Thoracic aorta (tissue), 2 donors: ENCODE measurements at regions not wholly inside any gene's neighbourhood (a gene's known extent, or its start where the extent isn't known, plus 50 kb on each side); places are given as distances from the start of the nearest gene placed in this dataset.
"Not testable (repeated sequence)": the region's sequence is repeated elsewhere in the genome, so short reads cannot be mapped to it uniquely, and the experiment has no call there.

Experiments used
- ATAC-seq: fragments of 150-250 bp; one replicate; pipeline ENCODE4 v1.8.0; 2017; ENCODE audit warnings: low read depth; ENCODE audit not compliant: insufficient number of reproducible peaks, low FRiP score
- DNase-seq: peaks from one replicate; pipeline ENCODE4 v3.0.0-alpha.2; 2020; ENCODE audit warnings: low spot score
- H3K27ac ChIP-seq, 2 donors: fragments of 200-600 bp; sonication (generic); 1 replicate in 1 of 2; 2 replicates in 1 of 2; pipeline ENCODE4 v1.5.1; 2016; ENCODE audit warnings: mild to moderate bottlenecking in 2 of 2, moderate library complexity in 2 of 2
- H3K27me3 ChIP-seq: fragments of 200-600 bp; sonication (generic); replicated peaks from 2 replicates; pipeline ENCODE4 v1.6.0; 2016; ENCODE audit warnings: mild to moderate bottlenecking; ENCODE audit not compliant: insufficient read depth
- H3K36me3 ChIP-seq: fragments of 200-600 bp; sonication (generic); one replicate; pipeline ENCODE4 v1.5.1; 2016
- H3K4me1 ChIP-seq, 2 donors: fragments of 200-600 bp; sonication (generic); 1 replicate in 1 of 2; 2 replicates in 1 of 2; pipeline versions ENCODE4 v1.5.1 to v1.6.0; 2016; ENCODE audit warnings: low read depth in 2 of 2, mild to moderate bottlenecking in 1 of 2; ENCODE audit not compliant: control insufficient read depth in 1 of 2
- H3K4me3 ChIP-seq: fragments of 200-600 bp; sonication (generic); 2 replicates; pipeline ENCODE4 v1.5.1; 2016; ENCODE audit warnings: mild to moderate bottlenecking
- H3K9me3 ChIP-seq: fragments of 200-600 bp; sonication (generic); 2 replicates; pipeline ENCODE4 v1.5.1; 2016
- TF ChIP-seq, protein P1 (sequence below): fragments of 200-600 bp; sonication (generic); IDR thresholded peaks from one replicate; pipeline ENCODE4 v1.5.1; 2019; ENCODE audit warnings: antibody characterized with exemption

DNA sequence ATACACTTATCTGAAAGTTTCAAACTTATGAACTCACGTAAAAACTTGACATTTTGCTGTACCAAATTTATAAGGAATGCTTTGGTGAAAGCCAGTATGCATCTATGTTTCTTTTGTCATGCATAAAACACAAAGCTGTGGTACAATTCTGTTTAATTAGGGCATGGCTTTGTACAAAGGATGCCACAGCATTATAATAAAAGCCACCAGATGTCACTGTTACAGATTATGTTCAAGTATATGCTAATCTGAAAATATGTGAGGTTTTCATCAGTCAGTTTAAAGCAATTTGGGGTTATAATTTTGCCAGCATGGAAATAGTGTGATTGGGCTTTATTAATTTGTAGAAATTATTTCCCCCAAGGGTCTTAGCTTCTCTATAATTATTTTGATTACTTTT lies 69.0 kb downstream of the ATOH1 start:
- H3K9me3 ChIP-seq, result no peaks in the 10 kb centered on the region
- DNase-seq, result no peak
- no peak for ATAC-seq
- H3K27me3 ChIP-seq, result no peaks in the 10 kb centered on the region
- H3K36me3 ChIP-seq, result no peaks in the 10 kb centered on the region
- no peak overlapping the region for H3K4me3 ChIP-seq
- TF ChIP-seq, protein P1, sequence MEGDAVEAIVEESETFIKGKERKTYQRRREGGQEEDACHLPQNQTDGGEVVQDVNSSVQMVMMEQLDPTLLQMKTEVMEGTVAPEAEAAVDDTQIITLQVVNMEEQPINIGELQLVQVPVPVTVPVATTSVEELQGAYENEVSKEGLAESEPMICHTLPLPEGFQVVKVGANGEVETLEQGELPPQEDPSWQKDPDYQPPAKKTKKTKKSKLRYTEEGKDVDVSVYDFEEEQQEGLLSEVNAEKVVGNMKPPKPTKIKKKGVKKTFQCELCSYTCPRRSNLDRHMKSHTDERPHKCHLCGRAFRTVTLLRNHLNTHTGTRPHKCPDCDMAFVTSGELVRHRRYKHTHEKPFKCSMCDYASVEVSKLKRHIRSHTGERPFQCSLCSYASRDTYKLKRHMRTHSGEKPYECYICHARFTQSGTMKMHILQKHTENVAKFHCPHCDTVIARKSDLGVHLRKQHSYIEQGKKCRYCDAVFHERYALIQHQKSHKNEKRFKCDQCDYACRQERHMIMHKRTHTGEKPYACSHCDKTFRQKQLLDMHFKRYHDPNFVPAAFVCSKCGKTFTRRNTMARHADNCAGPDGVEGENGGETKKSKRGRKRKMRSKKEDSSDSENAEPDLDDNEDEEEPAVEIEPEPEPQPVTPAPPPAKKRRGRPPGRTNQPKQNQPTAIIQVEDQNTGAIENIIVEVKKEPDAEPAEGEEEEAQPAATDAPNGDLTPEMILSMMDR, result no peak
- H3K27ac ChIP-seq, result no peak overlapping the region
- H3K4me1 ChIP-seq, result no peaks in the 10 kb centered on the region

DNA sequence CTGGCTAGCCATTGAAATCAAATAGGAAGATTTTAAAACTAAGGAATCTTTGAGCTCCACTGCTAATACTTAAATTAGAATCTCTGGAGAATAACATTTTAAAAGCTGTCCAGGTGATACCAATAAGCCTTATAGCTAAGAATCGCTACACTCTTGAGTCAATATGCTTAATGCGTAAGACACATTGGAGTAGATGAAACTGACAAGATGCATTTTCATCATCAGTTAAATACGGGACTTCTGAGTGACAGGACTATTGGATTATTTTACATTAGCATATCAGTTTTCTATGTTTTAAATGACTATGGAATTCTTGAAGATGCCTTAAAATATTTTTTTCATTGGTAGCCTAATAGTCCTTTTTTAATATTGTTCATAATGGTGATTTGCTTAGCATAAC lies 80.2 kb downstream of the ATOH1 start:
- Histone ChIP-seq H3K27ac (no peak overlapping the region), H3K4me3 (no peak overlapping the region), H3K36me3 (no peaks in the 10 kb centered on the region), H3K27me3 (no peaks in the 10 kb centered on the region), H3K4me1 (no peaks in the 10 kb centered on the region), H3K9me3 (no peaks in the 10 kb centered on the region)
- no peak for ATAC-seq
- TF ChIP-seq, protein P1, result no peak
- no peak for DNase-seq

DNA sequence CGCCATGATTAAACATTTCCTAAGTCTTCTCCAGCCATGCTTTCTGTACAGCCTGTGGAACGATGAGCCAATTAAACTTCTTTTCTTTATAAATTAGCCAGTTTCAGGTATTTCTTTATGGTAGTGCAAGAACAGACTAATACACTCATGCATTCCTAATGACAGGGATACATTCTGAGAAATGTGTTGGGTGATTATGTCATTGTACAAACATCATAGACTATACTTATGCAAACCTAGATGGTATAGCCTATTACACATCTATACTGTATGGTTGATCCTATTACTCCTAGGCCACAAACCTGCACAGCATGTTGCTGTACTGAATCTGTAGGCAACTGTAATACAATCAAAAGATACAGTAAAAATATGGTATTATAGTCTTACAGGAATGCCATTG lies 83.1 kb downstream of the ATOH1 start:
- ATAC-seq (no peak), DNase-seq (no peak)
- H3K36me3 ChIP-seq, result no peaks in the 10 kb centered on the region
- H3K4me1 ChIP-seq, result no peaks in the 10 kb centered on the region
- no peaks in the 10 kb centered on the region for H3K27me3 ChIP-seq
- H3K9me3 ChIP-seq, result no peaks in the 10 kb centered on the region
- no peak overlapping the region for H3K27ac ChIP-seq
- TF ChIP-seq, protein P1, result no peak
- no peak overlapping the region for H3K4me3 ChIP-seq

DNA sequence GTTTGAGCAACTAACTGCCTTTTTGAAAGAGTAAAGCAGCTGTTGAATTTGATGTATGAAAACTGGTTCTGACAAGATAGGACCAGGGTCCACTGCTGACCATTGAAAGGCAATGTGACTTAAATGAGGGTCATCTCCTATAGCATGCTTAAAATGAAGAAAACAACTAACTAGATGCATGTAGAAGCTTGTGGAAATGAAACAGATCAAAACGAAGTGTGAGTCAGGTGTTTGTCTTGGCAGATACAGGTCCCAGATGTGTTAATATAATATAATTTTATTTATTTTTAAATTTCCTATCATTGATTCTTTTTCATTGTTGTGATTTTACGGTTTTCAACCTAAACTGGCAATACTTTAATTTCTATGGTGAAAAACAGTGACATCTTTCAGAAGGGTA lies 83.6 kb downstream of the ATOH1 start:
- Histone ChIP-seq H3K4me1 (no peaks in the 10 kb centered on the region), H3K27ac (no peak overlapping the region), H3K27me3 (no peaks in the 10 kb centered on the region), H3K36me3 (no peaks in the 10 kb centered on the region), H3K4me3 (no peak overlapping the region), H3K9me3 (no peaks in the 10 kb centered on the region)
- TF ChIP-seq, protein P1, result no peak
- DNase-seq, result no peak
- ATAC-seq, result no peak

DNA sequence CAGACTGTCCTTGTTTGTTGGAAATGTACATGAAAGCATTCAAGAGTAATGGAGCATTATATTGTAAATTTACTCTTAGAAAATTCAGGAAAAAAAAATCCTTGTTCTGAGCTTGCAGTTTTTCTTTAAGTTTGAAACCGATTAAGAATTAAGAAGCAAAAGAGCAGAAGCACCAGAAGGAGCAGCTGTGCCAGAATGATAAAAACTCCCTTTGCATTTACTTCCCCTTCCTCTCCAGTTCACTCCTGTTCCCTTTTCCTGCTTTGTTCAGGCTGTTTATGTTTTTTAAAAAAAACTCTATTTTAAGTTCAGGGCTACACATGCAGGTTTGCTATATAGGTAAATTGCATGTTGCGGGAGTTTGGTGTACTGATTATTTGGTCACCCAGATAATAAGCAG lies 90.3 kb downstream of the ATOH1 start:
- H3K9me3 ChIP-seq, result no peaks in the 10 kb centered on the region
- no peaks in the 10 kb centered on the region for H3K4me1 ChIP-seq
- TF ChIP-seq, protein P1, result no peak
- H3K36me3 ChIP-seq, result no peaks in the 10 kb centered on the region
- H3K27me3 ChIP-seq, result no peaks in the 10 kb centered on the region
- ATAC-seq, result no peak
- H3K27ac ChIP-seq, result no peak overlapping the region
- no peak overlapping the region for H3K4me3 ChIP-seq
- no peak for DNase-seq

DNA sequence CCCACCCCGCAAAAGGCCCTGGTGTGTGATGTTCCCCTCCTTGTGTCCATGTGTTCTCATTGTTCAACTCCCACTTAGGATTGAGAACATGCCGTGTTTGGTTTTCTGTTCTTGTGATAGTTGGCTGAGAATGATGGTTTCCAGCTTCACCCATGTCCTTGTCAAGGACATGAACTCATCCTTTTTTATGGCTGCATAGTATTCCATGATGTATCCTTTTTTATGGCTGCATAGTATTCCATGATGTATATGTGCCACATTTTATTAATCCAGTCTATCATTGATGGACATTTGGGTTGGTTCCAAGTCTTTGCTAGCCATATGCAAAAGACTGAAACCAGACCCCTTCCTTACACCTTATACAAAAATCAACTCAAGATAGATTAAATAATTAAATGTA lies 95.0 kb downstream of the ATOH1 start:
- H3K4me3 ChIP-seq, H3K4me1 ChIP-seq, DNase-seq, H3K27me3 ChIP-seq, H3K9me3 ChIP-seq, H3K36me3 ChIP-seq, ATAC-seq, H3K27ac ChIP-seq: not testable (repeated sequence)
